HUDEP-2 (cell line): ENCODE measurements at regions not wholly inside any gene's neighbourhood (a gene's known extent, or its start where the extent isn't known, plus 50 kb on each side); places are given as distances from the start of the nearest gene placed in this dataset.
"Not testable (repeated sequence)": the region's sequence is repeated elsewhere in the genome, so short reads cannot be mapped to it uniquely, and the experiment has no call there.

Source experiments
- DNase-seq, 76 experiments: peaks; one replicate each; lab custom pipeline; 2025; ENCODE audit not compliant: unreplicated experiment in 76 of 76; lab: John Stamatoyannopoulos, UW

GRCh38 chr20:18876394-18876793, 62.8 kb downstream of the SCP2D1 start:
- DNase-seq = not testable (repeated sequence)

GRCh38 chr20:18879262-18879661, 65.7 kb downstream of the SCP2D1 start:
- no peak for DNase-seq

DNA sequence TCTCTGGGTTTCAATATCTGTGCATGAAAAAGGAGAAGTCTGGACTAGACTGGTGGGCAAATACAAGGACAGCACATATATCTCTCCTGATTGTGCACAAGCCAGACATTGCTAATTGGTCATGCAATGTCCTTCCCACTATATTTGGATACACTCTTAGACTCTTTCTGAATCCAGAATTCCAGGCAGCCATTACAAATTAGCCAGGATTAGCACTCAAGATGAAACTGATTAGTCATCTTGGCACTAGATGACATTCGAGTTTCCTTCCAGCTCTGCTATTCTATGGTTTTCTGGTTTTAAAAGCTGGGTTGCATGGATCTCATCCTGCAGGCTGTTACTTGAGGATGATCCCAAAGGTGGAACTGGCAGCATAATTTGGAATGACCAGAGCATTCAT, 73.2 kb downstream of the SCP2D1 start:
- no peak for DNase-seq

GRCh38 chr20:18901980-18902737, 88.6 kb downstream of the SCP2D1 start:
- no peak for DNase-seq

- DNase-seq = no peak
Observed at GRCh38 chr20:18904192-18904591, 90.6 kb downstream of the SCP2D1 start.

DNA sequence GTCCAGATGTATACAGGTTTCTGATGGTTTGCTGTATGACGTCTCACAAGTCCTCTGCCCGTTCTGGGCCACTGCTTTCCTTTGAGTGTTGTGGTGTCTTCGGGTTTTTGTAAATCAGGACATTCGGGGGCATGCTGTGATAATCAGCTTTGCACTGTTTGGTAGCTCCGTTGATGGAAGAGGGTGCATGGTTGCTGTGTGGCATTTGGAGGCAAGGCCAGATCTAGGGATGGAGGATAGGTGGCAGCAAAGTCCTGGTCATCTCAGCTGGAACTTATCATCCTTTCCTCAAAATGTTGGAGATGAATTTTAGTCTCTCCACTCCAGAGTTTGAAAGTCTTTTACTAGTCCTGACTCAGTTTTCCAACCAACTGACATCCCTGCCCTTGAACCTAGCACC, 91.0 kb downstream of the SCP2D1 start:
- no peak for DNase-seq

- no peak for DNase-seq
Observed at GRCh38 chr20:18906046-18906445, 92.5 kb downstream of the SCP2D1 start.

GRCh38 chr20:18907353-18907752, 93.8 kb downstream of the SCP2D1 start:
- no peak for DNase-seq

- DNase-seq = no peak
Observed at GRCh38 chr20:18908109-18908508, 94.5 kb downstream of the SCP2D1 start.

- DNase-seq = no peak
Observed at GRCh38 chr20:18909254-18909653, 95.7 kb downstream of the SCP2D1 start.

DNA sequence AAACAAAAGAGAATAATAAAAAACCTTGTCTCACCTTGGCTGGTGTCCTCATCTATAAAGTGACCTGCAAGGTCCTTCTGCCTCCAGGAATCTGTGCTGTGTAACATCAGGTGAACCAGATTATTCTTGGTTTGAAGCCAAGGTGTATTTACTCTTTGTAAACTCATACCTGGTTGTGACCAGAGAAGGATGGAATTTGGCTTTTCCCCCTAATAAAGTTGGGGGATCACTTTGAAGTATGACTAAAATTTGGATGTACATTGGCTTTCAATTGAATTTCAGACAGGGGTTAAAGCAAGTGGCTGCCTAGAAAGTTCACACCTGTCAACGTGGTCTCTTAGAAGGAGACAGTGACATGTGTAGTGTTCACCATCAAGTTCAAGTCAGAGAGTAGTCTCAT, 100.1 kb downstream of the SCP2D1 start:
- DNase-seq = no peak

DNA sequence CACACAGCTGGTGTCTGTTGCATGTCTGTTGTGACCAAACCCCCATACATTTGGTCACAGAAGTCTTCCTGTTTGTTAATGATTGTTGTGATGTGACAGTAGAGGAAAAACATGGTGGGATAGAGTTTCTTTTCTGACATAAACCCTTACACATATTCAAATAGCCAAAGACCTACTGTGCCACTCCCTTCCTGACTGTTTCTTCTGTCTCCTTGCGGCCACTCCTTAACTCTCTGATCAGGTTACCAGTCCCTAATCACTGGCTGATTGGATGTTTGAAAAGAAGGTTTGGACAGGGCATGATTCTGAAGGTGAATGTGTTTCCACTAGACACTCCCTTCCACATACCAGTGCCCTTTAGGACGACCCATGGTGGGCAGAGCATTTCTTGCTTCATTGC, 101.2 kb downstream of the SCP2D1 start:
- DNase-seq = no peak

DNA sequence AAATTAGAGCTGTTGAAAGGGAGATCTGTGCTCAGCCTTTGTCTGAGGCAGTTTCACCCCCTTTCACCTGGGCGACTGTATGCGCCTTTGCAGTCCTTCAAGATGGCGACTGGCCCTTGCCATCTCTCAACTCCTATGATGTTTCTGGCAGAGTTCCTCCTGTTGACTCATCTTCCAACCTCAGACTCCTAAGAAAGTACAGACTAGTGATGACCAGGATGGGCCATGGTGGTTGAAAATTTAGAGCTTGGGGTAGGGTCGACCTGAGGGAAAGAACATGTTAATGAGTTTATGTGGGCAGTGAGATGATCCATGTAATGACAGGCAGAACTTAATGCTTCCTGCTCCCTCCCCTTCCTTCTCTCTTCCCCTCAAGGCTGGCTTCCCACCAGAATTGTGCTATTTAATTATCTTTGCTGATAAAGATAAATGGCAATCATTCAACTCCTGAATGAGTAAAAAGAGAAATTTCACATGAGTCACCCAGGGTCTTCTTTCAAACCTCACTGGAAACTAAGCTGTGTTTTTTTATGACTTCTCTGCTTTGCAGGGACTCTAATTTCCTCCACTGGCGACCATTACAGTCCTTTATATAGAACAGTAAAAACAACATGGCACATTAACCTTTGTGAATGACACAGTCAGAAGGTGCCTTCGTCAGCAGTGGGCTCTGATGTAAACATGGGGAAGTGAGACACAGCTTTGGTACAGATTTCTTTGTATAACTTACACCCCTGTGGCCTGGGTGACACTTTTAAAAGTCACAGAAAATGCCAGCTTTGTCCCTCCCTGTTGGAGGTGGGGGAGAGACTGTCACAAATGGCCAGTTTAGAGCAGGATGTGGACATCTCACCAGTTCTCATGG, 103.5 kb downstream of the SCP2D1 start:
- DNase-seq = no peak

GRCh38 chr20:18919996-18920395, 106.4 kb downstream of the SCP2D1 start:
- DNase-seq = no peak

GRCh38 chr20:18921291-18921690, 107.7 kb downstream of the SCP2D1 start:
- no peak for DNase-seq

DNA sequence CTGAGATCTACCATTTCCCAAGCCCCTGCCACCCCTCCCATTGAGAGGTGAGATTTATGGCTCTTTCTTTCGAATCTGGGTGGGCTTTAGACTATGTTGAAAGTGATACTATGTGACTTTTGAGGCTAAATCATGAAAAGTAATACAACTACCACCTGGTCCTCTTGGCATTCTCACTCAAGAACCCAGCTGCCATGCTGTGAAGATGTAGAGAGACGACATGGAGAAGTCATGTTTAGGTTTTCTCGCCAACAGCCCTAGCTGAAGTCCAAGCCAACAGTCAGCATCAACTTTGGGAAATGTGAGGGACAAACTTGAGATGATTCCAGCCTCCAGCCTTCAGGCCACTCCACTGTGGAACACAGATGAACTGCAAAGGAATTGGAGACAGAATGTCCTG, 108.7 kb downstream of the SCP2D1 start:
- DNase-seq = no peak

DNA sequence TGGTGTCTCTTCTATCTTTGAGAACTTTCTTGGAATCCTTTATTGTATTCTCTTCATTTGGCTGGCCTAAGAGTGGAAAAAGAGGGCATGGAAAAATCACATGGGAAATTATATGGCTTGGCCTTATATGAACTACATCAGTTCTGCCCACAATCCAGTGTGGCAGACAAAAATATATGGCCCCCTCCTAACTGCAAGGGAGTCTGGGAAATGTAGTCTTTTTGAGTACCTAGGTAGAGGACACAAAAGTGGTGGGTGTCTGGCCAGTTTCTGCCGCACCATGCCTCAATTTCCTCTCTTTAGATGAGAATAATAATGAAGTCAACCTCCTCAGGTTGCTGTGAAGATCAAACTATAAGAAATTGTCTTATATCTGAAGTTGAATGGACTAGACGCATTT, 109.3 kb downstream of the SCP2D1 start:
- DNase-seq = no peak

DNA sequence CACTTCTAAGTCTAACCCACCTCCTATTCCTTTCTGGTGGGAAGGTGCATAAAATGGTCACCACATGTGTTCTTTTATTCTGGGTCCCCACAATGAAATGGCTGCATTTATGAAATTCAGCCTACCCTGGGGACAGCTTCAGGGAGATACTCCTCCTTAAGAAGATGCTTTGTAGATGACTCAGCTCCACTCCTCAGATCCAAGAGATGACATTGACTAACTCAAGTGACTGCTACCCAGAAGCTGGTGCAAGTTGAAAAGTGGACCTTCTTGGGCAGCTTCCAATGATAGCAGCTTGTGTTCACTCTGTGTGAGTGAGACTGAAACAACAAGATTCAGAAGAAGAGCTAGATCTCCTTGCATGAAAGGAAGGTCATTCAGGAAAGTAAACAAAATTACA, 113.4 kb downstream of the SCP2D1 start:
- DNase-seq = no peak

DNA sequence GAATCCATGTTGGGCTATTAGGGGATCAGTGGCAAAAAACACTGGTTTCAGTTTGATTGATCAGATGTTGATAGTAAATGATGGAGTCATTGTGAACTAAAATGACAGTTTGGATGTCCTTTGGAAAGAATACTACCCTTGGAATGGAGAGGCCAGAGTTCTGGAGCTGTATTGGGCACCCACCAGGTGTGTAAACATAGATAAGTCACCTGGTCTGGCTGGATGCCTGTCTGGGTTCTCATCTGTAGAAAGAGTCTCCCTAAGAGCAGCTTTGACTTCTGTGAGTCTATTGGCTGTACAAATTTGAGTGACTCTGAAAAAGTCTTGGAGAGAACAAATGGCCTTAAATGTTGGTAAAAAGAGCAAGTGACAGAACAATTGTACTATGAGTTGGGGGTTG, 115.0 kb downstream of the SCP2D1 start:
- no peak for DNase-seq

GRCh38 chr20:18929800-18930199, 116.2 kb downstream of the SCP2D1 start:
- no peak for DNase-seq

- DNase-seq = no peak
Observed at GRCh38 chr20:18943542-18943941, 130.0 kb downstream of the SCP2D1 start.

GRCh38 chr20:18956890-18957289, 143.3 kb downstream of the SCP2D1 start:
- no peak for DNase-seq
